Dedifferentiated amniotic fluid mesenchymal stem cell (primary cell): ENCODE measurements at regions not wholly inside any gene's neighbourhood (a gene's known extent, or its start where the extent isn't known, plus 50 kb on each side); places are given as distances from the start of the nearest gene placed in this dataset.
"Not testable (repeated sequence)": the region's sequence is repeated elsewhere in the genome, so short reads cannot be mapped to it uniquely, and the experiment has no call there.

Experiments used
- DNase-seq: peaks from one replicate; pipeline ENCODE4 v3.0.0-alpha.2; 2016; ENCODE audit errors: extremely low spot score

DNA sequence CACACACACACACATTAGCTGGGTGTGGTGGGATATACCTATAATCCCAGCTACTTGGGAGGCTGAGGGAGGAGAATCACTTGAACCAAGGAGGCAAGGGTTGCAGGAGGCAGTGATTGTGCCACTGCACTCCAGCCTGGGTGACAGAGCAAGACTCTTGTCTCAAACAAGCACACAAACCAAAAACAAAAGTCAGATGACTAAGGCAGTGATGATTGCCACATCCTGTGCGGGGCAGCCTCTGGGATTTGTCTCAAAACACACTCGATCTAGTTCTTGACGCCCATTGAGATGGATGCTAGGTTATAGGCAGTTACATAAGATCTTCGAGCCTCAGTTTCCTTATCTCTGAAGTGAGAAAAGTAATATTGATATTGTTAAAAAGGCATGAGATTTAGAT is 57.8 kb upstream of the NBPF8 start:
- not testable (repeated sequence) for DNase-seq

DNA sequence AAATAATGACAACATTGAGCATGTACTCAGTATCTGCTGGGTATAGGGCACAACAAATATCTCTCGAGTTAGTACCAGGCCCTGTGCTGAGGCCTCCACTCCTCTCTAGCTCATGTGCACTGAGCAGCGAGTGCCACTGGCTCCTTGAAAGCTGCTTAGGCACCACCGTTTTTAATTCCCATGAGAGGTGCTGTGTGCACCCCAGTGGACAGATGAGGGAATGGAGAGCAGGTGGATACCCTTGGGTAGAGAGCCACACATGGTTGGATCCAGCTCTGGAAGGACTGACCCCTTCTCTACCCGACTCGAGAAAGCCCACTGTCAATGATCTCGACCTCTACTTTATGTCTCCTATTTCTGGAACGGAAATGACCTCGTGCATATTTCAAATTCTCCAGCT is 58.7 kb upstream of the NBPF8 start:
- DNase-seq, result peak; percentile 6

DNA sequence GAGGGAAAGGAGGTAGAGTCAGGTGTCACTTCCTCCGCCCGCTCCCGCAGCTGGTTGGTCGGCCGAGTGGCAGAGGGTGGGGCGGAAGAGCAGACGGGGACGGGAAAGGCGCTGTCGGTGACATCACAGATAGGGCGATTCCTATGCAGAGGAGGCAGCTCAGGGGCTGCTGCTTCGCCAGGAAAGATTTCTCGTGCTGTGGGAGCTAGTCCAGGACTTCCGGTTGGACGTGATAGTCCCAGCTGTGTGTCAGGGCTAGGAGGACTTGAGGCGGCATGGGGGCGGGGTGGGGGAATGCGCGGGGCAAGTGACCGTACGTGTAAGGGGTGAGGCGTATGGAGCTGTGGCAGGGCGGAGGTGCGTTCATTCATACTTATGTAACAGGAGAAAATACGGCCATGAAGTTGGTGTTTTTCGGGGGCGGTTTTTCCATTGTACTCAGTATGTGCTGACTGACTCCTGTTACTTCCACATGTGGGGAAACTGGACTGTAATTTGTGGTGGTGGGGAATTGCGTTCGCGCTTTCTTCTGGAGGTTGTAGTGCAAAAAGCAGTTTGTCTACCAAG is 60.1 kb upstream of the NBPF8 start:
- peak; percentile 9 for DNase-seq

DNA sequence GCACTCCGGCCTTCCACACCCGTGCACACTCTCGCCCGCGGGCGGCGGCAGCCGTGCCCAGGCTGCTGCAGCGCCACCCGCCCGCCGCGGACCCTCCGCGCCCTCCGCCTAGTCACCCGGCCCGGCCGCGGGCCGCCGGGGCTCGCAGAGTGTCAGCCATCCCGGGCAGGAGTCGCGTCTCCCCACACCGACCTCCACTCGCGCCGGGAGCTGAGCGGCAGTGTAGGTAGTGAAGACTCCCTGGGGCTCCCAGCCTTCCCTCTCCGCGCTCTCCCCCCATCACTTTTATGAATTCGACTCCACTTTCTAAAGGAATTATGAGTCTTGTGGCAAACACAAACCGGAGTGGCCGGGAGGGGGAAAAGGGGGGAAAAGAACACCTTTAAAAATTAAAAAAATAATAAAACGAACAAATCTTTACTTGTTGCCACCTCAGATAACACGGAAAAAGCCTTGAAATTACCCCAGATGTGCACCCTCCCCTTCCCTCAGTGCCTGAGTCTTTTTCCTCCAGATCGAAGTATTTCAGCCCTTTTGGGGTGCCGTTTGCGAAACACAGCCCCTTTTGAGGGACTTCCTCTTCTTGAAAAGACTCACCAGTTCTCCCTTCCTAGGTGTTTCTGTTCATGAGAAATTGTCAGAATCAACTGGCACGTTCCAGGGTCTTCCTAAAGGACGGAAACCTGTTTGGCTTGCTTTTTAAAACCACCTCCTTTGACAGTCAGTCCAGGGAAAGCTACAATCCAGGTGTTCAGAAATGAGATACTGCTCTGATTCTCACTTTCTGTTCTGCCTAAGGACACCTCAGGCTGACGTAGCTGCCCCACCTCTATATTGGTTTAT is 72.4 kb upstream of the NBPF8 start:
- not testable (repeated sequence) for DNase-seq

DNA sequence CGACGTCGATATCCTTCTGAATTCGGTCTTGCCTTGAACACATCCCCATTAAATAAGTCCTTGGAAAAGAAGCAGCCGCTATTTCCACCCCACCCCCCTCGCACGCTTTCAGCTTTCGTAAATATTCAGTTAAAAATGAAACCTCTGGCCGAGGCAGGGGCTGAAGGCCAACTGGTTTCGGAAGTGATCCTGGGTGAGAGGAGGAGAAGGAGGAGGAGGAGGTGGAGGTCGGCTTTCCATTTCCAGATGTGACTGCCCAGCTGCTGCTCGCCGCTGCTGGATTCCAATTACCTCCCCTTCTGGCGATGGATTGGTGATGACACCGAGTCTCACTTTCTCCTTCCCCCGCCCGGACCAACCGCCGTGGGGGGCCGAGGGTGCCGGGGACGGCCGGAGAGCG is 73.1 kb upstream of the NBPF8 start:
- peak; percentile 14 for DNase-seq

DNA sequence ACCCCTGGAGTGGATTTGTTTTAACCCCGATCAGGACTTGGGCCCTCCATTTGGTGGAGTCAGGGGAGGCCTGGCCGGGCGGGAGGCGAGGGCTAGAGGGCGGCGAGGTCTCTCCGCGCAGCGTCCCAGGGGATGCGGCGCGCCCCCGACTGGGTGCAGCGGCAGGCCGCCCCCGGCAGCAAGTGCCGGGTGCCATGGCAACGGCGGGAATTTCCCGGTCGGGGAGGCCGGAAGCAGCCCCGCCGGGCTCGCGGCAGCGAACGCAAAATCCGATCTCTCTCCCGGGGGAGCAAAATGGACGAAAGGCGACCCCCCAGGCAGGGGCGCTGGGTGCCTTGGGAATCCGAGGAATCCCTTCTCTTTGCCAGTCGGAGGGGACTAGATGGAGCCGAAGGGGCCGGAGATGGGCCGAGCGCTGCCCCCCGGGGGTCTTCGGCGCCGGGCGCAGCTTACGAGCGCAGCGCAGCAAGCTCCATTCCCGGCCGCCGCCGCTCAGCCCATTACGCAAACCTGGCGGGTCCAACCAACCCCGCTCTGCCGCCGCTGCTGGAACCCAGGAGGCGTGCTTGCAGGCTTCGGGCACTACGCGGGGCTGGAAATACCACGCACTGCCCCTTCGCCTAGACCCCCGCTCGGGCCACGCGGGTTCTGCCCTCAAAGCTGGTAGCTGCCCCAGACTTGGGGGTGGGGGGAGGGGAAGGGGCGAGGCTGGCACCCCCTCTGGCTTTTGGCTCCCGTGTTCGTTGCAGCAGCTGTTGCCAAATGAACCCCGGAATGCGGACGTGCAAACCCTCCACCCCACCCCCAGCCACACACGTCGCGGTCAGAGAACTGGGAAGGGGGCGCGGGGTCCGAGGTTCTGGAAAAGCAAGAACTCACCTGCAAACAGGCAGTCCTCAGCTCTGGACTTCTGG is 73.7 kb upstream of the NBPF8 start:
- DNase-seq, result not testable (repeated sequence)

DNA sequence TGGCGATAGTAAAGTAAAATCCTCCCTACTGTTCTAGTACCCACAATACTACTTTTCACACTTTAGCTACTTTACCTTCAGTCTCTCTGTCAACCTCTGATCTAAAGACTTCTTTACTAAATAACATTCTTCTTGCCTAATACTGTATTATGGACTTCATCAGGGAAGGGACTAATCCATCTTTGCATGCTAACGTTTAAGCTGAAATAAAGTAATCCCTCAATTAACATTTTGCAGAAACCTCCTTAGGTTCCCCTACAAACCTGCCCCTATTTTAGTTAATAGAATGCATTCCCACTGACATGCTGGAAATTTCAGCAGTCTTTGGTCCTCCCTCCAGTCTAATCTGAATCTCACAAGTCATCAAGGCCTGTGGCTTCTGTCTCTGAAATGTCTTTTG is 99.1 kb upstream of the NBPF8 start:
- DNase-seq, result not testable (repeated sequence)

DNA sequence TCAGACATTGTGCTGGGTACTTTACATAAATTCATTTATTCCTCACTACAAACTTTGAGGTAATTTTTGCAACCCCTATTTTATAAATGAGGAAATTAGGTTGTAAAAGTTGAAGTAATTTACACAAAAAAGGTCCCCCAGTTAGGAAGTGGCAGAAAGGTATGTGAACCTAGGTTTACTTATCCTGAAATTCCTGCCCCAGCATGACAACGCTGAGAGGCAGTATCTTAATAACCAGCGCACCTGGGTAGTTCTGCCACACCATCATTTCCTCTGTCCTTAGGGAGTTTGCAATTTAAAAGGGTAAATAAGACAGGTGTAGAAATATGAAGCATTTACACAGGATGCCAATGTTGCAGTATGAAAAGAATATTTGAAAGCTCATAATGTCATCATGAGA is 102.9 kb upstream of the NBPF8 start:
- not testable (repeated sequence) for DNase-seq

DNA sequence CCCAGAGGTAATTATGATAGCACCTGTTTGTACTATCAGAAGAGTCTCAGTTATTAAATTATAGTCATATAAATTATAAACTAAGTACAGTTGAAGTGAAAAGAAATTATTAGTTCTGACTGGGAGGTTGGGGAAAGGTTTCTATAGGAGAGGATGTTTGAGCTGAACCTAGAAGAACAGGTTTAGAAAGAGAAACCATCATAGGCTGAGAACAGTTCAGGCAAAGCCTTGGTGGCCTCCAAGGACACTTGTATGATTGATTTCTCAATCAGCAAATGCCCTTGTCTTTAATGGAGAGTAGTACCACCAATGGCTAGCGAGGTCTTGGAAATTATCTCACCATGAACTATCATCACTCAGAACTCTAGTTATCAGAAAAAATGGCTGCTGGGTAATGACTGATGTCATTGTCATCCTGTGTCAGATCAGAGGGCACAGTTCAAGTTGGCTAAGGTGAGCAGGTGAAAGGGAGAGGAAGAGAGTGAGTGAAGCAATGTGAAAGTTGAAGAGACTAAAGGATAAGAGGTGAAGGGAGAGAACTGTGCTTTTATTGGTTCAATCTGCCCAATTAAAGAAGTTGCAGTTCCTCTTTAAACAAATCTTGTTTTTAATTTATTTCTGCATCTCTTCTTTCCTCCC is 105.8 kb upstream of the NBPF8 start:
- DNase-seq, result not testable (repeated sequence)

DNA sequence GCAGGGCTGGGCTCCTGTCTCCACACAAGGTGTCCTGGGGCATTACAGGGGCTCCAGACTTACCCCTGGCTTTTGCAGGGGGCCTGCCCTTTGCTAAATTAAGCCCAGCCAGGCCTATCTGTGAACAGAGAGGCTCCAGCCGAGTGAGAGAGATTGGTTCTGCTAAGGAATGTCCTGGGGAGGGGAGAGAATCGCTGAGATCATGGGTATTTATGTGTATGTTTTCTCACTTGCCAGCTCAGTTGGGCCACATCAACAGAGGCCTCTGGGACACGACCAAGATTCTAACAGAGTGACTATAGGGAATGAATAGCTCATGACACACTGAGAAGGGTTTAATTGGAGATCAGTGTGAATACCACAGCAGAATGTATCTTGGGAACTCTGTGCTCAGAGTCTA is 109.8 kb upstream of the NBPF8 start:
- not testable (repeated sequence) for DNase-seq

DNA sequence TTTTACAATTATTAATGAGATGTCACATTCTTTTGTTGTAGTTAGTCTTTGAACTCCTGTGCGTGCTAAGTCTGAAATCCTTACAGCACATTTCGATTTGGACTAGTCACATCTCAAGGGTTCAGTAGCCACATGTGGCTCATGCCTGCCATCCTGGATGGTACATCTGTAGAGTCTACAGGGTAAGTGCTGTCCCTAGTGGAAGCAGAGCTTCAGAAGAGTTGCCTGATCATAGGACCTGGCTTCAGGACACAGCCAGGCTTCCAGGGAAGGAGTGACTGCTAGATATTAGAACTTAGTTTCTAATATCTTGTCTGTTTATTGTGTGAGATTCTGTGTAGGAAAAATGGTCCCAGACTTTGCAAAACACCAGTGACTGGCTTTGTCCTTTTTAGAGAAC is 110.5 kb upstream of the NBPF8 start:
- DNase-seq, result not testable (repeated sequence)

DNA sequence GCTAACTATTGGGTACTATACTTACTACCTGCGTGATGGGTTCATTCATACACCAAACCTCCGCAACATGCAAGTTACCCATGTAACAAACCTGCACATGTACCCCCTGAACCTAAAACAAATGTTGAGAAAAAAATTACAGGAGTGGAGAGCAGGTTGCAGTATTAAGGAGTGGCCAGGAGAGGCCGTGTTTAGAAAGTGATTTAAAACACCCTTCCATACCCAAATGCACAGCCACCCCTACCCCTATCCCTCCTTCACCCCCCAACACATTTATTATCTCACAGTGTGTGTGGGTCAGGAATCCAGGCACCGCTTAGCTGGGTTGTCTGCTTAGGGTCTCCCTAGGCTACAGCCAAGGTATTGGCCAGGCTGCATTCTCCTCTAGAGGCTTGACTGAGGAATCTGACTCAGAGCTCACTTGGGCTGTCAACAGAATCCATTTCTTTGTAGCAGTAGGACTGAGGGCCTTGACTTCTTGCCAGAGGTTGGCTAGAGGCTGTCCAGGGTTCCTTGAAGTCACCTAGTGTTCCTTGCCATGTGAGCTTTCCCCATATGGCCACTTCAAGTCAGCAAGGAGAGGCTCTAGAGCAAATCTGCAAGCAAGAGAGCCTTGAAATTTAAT is 115.3 kb upstream of the NBPF8 start:
- DNase-seq, result not testable (repeated sequence)

DNA sequence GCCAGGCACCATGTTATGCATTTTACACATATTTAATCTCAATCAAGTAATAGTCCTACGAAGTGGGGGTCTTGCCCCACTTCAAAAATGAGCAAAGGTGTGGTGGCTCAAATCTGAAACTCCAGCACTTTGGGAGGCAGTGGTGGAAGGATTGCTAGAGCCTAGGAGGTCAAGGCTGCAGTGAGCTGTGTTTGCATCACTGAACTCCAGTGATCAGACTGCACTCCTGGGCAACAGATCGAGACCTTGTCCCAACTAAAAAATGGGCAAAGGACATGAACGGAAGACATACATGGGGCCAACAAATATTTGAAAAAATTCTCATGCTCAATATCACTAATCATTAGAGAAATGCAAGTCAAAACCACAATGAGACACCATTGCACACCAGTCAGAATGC is 116.3 kb upstream of the NBPF8 start:
- not testable (repeated sequence) for DNase-seq

DNA sequence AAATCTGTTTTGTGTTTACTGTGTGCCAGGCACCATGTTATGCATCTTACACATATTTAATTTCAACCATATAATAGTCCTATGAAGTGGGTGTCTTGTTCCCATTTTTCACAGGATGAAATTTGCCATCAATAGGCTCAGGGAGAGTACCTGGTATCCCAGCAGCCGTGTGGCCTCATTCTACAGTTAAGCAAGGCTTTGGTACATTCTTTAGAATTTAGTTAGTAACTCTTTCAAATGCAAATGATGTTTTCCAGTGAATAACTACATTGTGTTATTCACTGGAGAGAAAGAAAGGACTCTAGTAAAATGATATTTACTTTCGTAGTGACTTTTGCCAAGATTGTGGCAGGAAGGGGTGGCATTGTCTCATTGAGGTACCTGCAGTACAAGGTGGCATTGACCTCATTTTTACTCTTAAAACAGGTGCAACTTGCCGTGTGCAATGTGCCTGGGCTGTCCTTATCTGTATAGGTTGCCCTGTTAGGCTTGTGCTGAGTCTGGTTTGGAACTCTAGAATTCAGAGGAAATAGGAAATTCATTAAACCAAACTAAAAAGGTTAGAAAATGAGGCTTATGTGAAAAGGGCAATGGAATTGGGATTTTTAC is 117.4 kb upstream of the NBPF8 start:
- not testable (repeated sequence) for DNase-seq

DNA sequence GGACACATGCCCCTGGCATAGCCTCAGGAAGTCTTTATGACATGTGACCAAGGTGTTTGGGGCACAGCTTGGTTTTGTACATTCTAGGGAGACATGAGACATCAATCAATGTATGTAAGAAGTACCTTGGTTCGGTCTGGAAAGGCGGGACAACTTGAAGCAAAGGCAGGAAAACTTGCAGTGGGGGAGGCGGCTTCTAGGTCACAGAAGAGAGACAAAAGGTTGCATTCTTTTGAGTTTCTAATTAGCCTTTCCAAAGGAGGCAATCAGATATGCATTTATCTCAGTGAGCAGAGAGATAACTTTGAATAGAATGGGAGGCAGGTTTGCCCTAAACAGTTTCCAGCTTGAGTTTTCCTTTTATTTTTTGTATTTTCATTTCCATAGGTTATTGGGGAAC is 113.8 kb upstream of the SEC22B start:
- not testable (repeated sequence) for DNase-seq

DNA sequence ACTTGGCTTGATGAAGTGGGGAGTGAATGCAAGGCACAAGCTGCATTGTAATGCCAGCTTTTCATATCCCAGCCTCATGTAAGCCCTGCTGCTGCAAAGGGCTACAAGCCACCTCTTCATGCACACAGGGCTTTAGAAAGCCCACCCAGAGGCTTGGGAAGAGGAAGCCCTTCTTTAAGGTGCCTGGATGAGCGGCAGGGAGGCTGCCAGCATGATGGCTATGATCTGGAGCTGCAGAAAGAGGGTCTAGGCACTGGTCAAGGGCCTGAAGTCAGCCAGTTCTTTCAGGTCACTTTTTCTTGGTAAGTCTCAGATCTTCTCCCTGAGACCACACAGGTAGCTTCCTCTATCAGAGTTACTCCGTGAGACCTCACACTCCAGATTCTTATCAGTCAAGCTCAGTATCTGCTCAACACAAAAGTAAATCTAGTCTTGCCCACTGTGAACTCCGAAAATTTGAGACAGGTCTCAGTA is 113.3 kb upstream of the SEC22B start:
- DNase-seq, result not testable (repeated sequence)

DNA sequence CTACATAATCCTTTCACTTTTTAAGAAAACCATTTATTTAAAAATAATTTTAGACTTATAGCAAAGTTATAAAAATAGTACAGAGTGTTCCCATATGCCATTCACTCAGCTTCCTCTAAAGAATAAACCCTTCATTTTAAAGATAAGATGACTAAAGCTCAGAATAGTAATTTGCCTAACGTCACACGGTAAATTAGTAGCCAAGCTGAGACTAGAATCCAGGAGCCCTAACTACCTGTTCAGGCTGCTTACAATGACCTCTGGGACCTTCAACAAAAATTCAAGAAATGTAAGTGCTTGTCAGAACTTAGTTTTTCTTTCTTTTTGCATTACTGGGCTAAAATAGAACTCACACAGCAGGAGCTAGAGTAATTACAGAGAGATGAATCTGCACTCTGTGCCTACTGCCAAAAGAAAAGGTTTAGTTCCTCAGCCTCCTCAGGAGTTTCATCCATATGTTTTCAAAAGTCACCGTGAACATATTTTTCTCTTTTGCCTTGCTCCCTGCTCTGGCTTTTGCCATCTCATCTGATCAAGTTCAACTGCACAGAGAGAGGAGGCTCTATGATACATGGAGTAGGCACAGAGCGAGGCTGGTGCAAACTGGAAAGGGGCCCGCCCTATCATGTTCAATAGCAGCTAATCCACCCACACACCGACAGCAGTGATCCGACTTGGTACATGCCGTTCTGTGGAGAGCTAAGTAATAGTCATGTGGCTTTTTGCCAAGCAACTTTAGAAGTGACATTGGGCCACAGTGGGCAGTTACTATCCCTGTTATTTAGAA is 112.7 kb upstream of the SEC22B start:
- DNase-seq, result not testable (repeated sequence)

DNA sequence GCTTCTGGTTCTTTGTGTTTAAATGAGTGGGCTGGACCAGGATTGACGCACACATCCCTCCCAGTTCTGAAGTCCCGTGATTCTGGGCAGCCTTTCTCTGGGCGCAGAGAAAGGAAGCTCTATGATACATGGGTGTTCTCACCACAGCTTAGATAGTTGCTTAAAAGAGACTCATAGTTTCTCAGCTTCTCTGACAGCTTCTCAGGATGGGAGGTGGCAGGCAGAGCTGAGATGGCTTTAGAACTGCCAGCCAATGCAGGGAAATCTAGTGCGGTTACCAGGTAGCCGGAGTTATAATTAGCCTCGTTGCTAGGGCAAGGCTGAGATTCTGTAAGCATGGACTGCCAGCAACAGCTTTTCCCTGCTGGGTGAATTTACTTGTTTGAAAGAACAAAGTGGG is 111.8 kb upstream of the SEC22B start:
- DNase-seq, result not testable (repeated sequence)

DNA sequence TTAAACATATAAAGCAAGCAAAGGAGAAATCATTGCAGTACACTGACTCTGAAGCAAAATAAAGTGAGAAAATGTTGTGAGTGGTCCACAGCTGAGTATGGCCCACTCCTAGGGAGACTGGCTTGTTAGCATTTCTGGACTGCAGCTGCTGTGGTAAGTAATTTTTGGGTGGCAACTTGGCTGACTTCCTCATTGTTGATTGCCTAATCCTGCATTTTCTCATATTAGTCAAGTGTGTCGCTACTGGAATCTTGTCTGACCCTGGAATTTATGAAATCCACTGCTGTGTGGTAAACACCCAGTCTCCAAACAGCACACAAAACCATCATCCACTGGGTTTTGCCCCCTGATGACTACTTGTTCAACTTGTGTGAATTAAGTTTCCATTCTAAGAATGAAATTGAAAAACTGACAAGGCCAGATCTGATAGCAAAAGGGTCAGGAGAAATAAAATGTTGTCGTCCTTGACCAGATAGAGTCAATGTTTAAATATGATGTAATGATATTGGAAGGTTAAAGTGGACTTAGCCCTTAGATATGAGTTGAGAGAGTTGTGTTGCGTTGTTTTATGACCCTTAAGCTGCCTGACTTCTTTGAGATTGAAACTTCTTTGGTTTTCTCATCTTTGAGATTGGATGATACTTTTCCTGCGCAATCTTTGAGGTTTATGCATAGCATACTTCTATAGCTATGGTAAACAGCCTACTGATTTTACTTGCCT is 106.6 kb upstream of the SEC22B start:
- not testable (repeated sequence) for DNase-seq
